GM23338 (cell line): ENCODE measurements at regions not wholly inside any gene's neighbourhood (a gene's known extent, or its start where the extent isn't known, plus 50 kb on each side); places are given as distances from the start of the nearest gene placed in this dataset.

ENCODE experiments used
- ATAC-seq: fragments of 200-7000 bp; cut with Tn5 transposase; 3 replicates; pipeline ENCODE4 v1.9.1; 2020
- DNase-seq: peaks from one replicate; pipeline ENCODE4 v3.0.0-alpha.2; 2015; ENCODE audit warnings: low spot score
- H2AFZ ChIP-seq: fragments of 200-600 bp; sonication (generic); 2 replicates; pipeline ENCODE4 v1.8.0; 2016; ENCODE audit warnings: antibody characterized with exemption, mild to moderate bottlenecking, moderate library complexity
- H3F3A ChIP-seq: fragments of 200-600 bp; sonication (generic); replicated peaks from 2 replicates; pipeline ENCODE4 v1.8.0; 2017; ENCODE audit warnings: antibody characterized with exemption, mixed run types, low read depth
- H3K27ac ChIP-seq: fragments of 200-600 bp; sonication (generic); 2 replicates; pipeline ENCODE4 v1.6.1; 2016; ENCODE audit warnings: low read depth
- H3K27me3 ChIP-seq: fragments of 200-600 bp; sonication (generic); 2 replicates; pipeline ENCODE4 v1.8.0; 2016; ENCODE audit warnings: mild to moderate bottlenecking, mixed run types, moderate library complexity; ENCODE audit not compliant: insufficient read depth
- H3K36me3 ChIP-seq: fragments of 200-600 bp; sonication (generic); 2 replicates; pipeline ENCODE4 v1.8.0; 2016; ENCODE audit warnings: mild to moderate bottlenecking; ENCODE audit not compliant: insufficient read depth
- H3K4me1 ChIP-seq: fragments of 200-600 bp; sonication (generic); 2 replicates; pipeline ENCODE4 v1.8.0; 2016; ENCODE audit warnings: mild to moderate bottlenecking, moderate library complexity; ENCODE audit not compliant: insufficient read depth
- H3K4me2 ChIP-seq: fragments of 200-600 bp; sonication (generic); 2 replicates; pipeline ENCODE4 v1.7.1; 2017; ENCODE audit warnings: mixed run types
- H3K4me3 ChIP-seq: fragments of 200-600 bp; sonication (generic); 2 replicates; pipeline ENCODE4 v1.6.1; 2016; ENCODE audit warnings: mixed run types
- H3K79me2 ChIP-seq: fragments of 200-600 bp; sonication (generic); replicated peaks from 2 replicates; pipeline ENCODE4 v1.8.0; 2017; ENCODE audit warnings: mild to moderate bottlenecking; ENCODE audit not compliant: insufficient read depth
- H3K9me2 ChIP-seq: fragments of 200-600 bp; sonication (generic); 2 replicates; pipeline ENCODE4 v1.8.0; 2017; ENCODE audit not compliant: insufficient read depth
- H4K20me1 ChIP-seq: fragments of 200-600 bp; sonication (generic); replicated peaks from 2 replicates; pipeline ENCODE4 v1.8.0; 2017; ENCODE audit warnings: mild to moderate bottlenecking; ENCODE audit not compliant: insufficient read depth
- H3K27ac Mint-ChIP-seq: 2 replicates; pipeline ENCODE4 v1.8.0; 2020; ENCODE audit warnings: inconsistent platforms, mild to moderate bottlenecking, moderate library complexity, mixed read lengths
- H3K27me3 Mint-ChIP-seq: 3 replicates; pipeline ENCODE4 v1.8.0; 2022; ENCODE audit warnings: low read depth, mild to moderate bottlenecking, moderate library complexity, mixed read lengths, inconsistent platforms; ENCODE audit not compliant: insufficient read depth, poor library complexity
- H3K36me3 Mint-ChIP-seq: 3 replicates; pipeline ENCODE4 v1.8.0; 2021; ENCODE audit warnings: low read depth, mild to moderate bottlenecking, inconsistent platforms, moderate library complexity, mixed read lengths
- H3K4me1 Mint-ChIP-seq: 3 replicates; pipeline ENCODE4 v1.8.0; 2020; ENCODE audit warnings: mild to moderate bottlenecking, inconsistent platforms, mixed read lengths
- H3K4me3 Mint-ChIP-seq: 3 replicates; pipeline ENCODE4 v1.8.0; 2021; ENCODE audit warnings: moderate library complexity, mild to moderate bottlenecking, inconsistent platforms, mixed read lengths
- H3K9me3 Mint-ChIP-seq: 3 replicates; pipeline ENCODE4 v1.8.0; 2020; ENCODE audit warnings: moderate library complexity, mild to moderate bottlenecking, inconsistent platforms, mixed read lengths
- EZH2 ChIP-seq: fragments of 200-600 bp; sonication (generic); IDR thresholded peaks from one replicate; pipeline ENCODE4 v1.8.0; 2017; ENCODE audit warnings: antibody characterized with exemption, mild to moderate bottlenecking, low read depth; ENCODE audit not compliant: unreplicated experiment
- JUNB ChIP-seq: IDR thresholded peaks from one replicate; pipeline ENCODE4 v1.6.1; 2016; ENCODE audit warnings: antibody characterized with exemption; ENCODE audit not compliant: unreplicated experiment
- POLR2AphosphoS5 ChIP-seq: IDR thresholded peaks from 2 replicates; pipeline ENCODE4 v1.6.1; 2016; ENCODE audit warnings: antibody characterized with exemption, low read depth
- STAT1 ChIP-seq: IDR thresholded peaks from one replicate; pipeline ENCODE4 v1.6.1; 2016; ENCODE audit warnings: antibody characterized with exemption; ENCODE audit not compliant: unreplicated experiment
- ZNF114 ChIP-seq: fragments of 250-450 bp; sonication (Bioruptor Pico); IDR thresholded peaks from 2 replicates; pipeline ENCODE4 v1.5.0; 2020; ENCODE audit warnings: mild to moderate bottlenecking, moderate library complexity
- TF ChIP-seq, protein P1 (sequence below): fragments of 250-450 bp; sonication (Bioruptor Pico); IDR thresholded peaks from 2 replicates; pipeline ENCODE4 v1.5.0; 2020; ENCODE audit warnings: mild to moderate bottlenecking, moderate library complexity
- TF ChIP-seq, protein P2 (sequence below), 2 experiments: fragments of 200-600 bp in 1 of 2; sonication (generic) in 1 of 2; conservative IDR thresholded peaks; 2 replicates each; pipeline versions ENCODE4 v1.5.1 to v1.6.1; 2016 to 2017; ENCODE audit warnings: antibody characterized with exemption in 2 of 2, low read depth in 2 of 2, mild to moderate bottlenecking in 2 of 2, moderate library complexity in 1 of 2

DNA sequence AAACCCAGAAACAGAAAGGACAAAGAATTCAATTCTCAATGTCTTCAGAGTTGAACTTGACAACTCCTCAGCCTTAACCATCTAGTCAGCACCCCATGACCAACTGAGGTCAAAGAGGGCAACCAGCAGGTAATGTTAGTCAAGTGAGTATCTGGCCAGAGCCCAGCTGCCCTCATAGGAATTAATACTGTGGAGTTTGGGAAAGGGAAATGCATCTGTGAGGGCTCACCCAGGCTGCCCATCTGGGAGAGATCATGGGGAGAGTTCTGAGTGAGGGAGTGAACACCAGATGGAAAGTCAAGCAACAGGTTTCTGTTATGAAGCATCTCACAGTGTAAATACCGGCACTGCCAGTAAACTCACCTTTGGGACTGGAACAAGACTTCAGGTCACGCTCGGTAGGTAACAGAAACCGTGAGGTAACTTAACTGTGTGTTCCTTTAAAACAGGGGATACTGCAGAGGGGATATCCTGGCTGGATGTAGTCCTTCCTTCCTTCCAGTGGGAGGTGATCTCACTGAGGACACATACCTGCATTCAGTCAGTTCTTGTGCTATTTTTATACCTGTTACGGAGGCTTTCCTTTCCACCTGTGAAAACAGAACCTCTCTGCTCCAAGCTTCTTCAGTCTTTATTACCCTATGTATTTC is 94.4 kb downstream of the DAD1 start:
- no peaks in the 10 kb centered on the region for H3K36me3 ChIP-seq
- no peak overlapping the region for H3K27ac Mint-ChIP-seq
- no peaks in the 10 kb centered on the region for H3K36me3 Mint-ChIP-seq
- peak; percentile 55 for DNase-seq
- H3K4me2 ChIP-seq = no peak overlapping the region
- TF ChIP-seq, protein P1, sequence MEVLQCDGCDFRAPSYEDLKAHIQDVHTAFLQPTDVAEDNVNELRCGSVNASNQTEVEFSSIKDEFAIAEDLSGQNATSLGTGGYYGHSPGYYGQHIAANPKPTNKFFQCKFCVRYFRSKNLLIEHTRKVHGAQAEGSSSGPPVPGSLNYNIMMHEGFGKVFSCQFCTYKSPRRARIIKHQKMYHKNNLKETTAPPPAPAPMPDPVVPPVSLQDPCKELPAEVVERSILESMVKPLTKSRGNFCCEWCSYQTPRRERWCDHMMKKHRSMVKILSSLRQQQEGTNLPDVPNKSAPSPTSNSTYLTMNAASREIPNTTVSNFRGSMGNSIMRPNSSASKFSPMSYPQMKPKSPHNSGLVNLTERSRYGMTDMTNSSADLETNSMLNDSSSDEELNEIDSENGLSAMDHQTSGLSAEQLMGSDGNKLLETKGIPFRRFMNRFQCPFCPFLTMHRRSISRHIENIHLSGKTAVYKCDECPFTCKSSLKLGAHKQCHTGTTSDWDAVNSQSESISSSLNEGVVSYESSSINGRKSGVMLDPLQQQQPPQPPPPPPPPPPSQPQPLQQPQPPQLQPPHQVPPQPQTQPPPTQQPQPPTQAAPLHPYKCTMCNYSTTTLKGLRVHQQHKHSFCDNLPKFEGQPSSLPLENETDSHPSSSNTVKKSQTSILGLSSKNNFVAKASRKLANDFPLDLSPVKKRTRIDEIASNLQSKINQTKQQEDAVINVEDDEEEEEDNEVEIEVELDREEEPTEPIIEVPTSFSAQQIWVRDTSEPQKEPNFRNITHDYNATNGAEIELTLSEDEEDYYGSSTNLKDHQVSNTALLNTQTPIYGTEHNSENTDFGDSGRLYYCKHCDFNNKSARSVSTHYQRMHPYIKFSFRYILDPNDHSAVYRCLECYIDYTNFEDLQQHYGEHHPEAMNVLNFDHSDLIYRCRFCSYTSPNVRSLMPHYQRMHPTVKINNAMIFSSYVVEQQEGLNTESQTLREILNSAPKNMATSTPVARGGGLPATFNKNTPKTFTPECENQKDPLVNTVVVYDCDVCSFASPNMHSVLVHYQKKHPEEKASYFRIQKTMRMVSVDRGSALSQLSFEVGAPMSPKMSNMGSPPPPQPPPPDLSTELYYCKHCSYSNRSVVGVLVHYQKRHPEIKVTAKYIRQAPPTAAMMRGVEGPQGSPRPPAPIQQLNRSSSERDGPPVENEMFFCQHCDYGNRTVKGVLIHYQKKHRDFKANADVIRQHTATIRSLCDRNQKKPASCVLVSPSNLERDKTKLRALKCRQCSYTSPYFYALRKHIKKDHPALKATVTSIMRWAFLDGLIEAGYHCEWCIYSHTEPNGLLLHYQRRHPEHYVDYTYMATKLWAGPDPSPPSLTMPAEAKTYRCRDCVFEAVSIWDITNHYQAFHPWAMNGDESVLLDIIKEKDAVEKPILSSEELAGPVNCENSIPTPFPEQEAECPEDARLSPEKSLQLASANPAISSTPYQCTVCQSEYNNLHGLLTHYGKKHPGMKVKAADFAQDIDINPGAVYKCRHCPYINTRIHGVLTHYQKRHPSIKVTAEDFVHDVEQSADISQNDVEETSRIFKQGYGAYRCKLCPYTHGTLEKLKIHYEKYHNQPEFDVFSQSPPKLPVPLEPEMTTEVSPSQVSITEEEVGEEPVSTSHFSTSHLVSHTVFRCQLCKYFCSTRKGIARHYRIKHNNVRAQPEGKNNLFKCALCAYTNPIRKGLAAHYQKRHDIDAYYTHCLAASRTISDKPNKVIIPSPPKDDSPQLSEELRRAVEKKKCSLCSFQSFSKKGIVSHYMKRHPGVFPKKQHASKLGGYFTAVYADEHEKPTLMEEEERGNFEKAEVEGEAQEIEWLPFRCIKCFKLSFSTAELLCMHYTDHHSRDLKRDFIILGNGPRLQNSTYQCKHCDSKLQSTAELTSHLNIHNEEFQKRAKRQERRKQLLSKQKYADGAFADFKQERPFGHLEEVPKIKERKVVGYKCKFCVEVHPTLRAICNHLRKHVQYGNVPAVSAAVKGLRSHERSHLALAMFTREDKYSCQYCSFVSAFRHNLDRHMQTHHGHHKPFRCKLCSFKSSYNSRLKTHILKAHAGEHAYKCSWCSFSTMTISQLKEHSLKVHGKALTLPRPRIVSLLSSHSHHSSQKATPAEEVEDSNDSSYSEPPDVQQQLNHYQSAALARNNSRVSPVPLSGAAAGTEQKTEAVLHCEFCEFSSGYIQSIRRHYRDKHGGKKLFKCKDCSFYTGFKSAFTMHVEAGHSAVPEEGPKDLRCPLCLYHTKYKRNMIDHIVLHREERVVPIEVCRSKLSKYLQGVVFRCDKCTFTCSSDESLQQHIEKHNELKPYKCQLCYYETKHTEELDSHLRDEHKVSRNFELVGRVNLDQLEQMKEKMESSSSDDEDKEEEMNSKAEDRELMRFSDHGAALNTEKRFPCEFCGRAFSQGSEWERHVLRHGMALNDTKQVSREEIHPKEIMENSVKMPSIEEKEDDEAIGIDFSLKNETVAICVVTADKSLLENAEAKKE (CRISPR knock-in tag) = no peak
- TF ChIP-seq STAT1 = no peak
- no peak for TF ChIP-seq JUNB
- TF ChIP-seq, protein P2, sequence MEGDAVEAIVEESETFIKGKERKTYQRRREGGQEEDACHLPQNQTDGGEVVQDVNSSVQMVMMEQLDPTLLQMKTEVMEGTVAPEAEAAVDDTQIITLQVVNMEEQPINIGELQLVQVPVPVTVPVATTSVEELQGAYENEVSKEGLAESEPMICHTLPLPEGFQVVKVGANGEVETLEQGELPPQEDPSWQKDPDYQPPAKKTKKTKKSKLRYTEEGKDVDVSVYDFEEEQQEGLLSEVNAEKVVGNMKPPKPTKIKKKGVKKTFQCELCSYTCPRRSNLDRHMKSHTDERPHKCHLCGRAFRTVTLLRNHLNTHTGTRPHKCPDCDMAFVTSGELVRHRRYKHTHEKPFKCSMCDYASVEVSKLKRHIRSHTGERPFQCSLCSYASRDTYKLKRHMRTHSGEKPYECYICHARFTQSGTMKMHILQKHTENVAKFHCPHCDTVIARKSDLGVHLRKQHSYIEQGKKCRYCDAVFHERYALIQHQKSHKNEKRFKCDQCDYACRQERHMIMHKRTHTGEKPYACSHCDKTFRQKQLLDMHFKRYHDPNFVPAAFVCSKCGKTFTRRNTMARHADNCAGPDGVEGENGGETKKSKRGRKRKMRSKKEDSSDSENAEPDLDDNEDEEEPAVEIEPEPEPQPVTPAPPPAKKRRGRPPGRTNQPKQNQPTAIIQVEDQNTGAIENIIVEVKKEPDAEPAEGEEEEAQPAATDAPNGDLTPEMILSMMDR (conservative IDR thresholded peaks at IDR 0.05; ENCODE audit: low read depth in 2 of 2) = peak; percentile 39 to 46
- no peak for TF ChIP-seq ZNF114 (CRISPR knock-in tag)
- TF ChIP-seq POLR2AphosphoS5 = no peak
- TF ChIP-seq EZH2 = no peak
- peaks cover 29% of the 10 kb centered on the region for H3K4me1 Mint-ChIP-seq
- peak; percentile 80 for ATAC-seq
- H3K27ac ChIP-seq = no peak overlapping the region
- no peaks in the 10 kb centered on the region for H4K20me1 ChIP-seq
- peak overlapping the region; percentile 66; the same call in 1 of the 2 replicates for H2AFZ ChIP-seq
- H3K9me2 ChIP-seq = peaks cover 12% of the 10 kb centered on the region; the same call in 1 of the 2 replicates
- no peaks in the 10 kb centered on the region for H3F3A ChIP-seq
- peaks cover 4% of the 10 kb centered on the region for H3K27me3 Mint-ChIP-seq
- H3K4me3 Mint-ChIP-seq = no peak overlapping the region
- H3K79me2 ChIP-seq = no peaks in the 10 kb centered on the region
- H3K27me3 ChIP-seq = no peaks in the 10 kb centered on the region
- peaks cover 15% of the 10 kb centered on the region; the same call in 1 of the 2 replicates for H3K4me1 ChIP-seq
- no peaks in the 10 kb centered on the region for H3K9me3 Mint-ChIP-seq
- H3K4me3 ChIP-seq = no peak overlapping the region
